ENCODE measurements at regions not wholly inside any gene's neighbourhood (a gene's known extent, or its start where the extent isn't known, plus 50 kb on each side); places are given as distances from the start of the nearest gene placed in this dataset.

GRCh38 chr9:107386396-107386795 lies 103.2 kb downstream of the KLF4 start:
- no peaks in the 10 kb centered on the region for H4K20me1 ChIP-seq (ENCODE audit: insufficient read depth, low read length)
- no peaks in the 10 kb centered on the region for H3K9me3 ChIP-seq (ENCODE audit: low read length)
- no peak overlapping the region for H3K4me2 ChIP-seq (ENCODE audit: low read length)
- POLR2A ChIA-PET = no interaction called here
- H2AFZ ChIP-seq (ENCODE audit: low read length) = no peak overlapping the region
- no peaks in the 10 kb centered on the region for H3K79me2 ChIP-seq (ENCODE audit: insufficient read depth, low read depth, low read length)
- CTCF ChIA-PET (ENCODE audit: unreplicated experiment) = no interaction called here
- H3K4me3 ChIP-seq (ENCODE audit: low read depth, low read length, poor library complexity, severe bottlenecking) = no peak overlapping the region
- H3K36me3 ChIP-seq (ENCODE audit: insufficient read depth, low read length) = no peaks in the 10 kb centered on the region
- no peaks in the 10 kb centered on the region for H3K9me2 ChIP-seq (ENCODE audit: insufficient read depth, low read length)
- intact Hi-C loops (cut with micrococcal nuclease; ENCODE audit: unreplicated experiment) = no loop called here
- no peak for DNase-seq (ENCODE audit: low spot score)
- H3K27ac ChIP-seq (ENCODE audit: low read depth, low read length, poor library complexity, severe bottlenecking) = no peak overlapping the region
- BruUV-seq (replicated peaks) = no TSS peak
- H3K4me1 ChIP-seq (ENCODE audit: insufficient read depth, low read length, poor library complexity, severe bottlenecking) = no peaks in the 10 kb centered on the region
- TF ChIP-seq CTCF (conservative IDR thresholded peaks at IDR 0.05; ENCODE audit: low read length) (no peak), EZH2phosphoT487 (IDR thresholded peaks at IDR 0.05; ENCODE audit: borderline replicate concordance, low read depth, low read length) (no peak)

All from OCI-LY7 (cell line).